Astrocyte (in vitro differentiated cells and primary cell): ENCODE measurements at regions not wholly inside any gene's neighbourhood (a gene's known extent, or its start where the extent isn't known, plus 50 kb on each side); places are given as distances from the start of the nearest gene placed in this dataset.

Experiments
- CTCF ChIP-seq: IDR thresholded peaks from 2 replicates; pipeline ENCODE4 v1.5.1; 2011; ENCODE audit warnings: low read depth, mild to moderate bottlenecking, inconsistent platforms, low read length, moderate library complexity; ENCODE audit not compliant: insufficient read depth
- EZH2 ChIP-seq: IDR thresholded peaks from 2 replicates; pipeline ENCODE4 v1.6.1; 2012; ENCODE audit warnings: mild to moderate bottlenecking, low read length, inconsistent platforms; ENCODE audit not compliant: insufficient read depth

- no peak for TF ChIP-seq CTCF
- TF ChIP-seq EZH2, result no peak
Measured at GRCh38 chr4:108315694-108316093, 147.0 kb upstream of the LEF1 start.
